Naive thymus-derived CD4-positive, alpha-beta T cell (primary cell): ENCODE measurements at regions not wholly inside any gene's neighbourhood (a gene's known extent, or its start where the extent isn't known, plus 50 kb on each side); places are given as distances from the start of the nearest gene placed in this dataset.

Experiments
- ATAC-seq: fragments of 150-1000 bp; cut with Tn5 transposase; 2 replicates; pipeline ENCODE4 v1.10.0; 2021; ENCODE audit warnings: mild to moderate bottlenecking, moderate library complexity
- CTCF ChIA-PET: fragments of 350-600 bp; sonication (Branson Sonifier 250); formaldehyde crosslinking; loops from one replicate; lab custom pipeline; 2021; ENCODE audit warnings: antibody characterized with exemption; lab: Charles Lee
- POLR2A ChIA-PET: fragments of 350-600 bp; sonication (Branson Sonifier 250); formaldehyde crosslinking; loops from one replicate; lab custom pipeline; 2021; ENCODE audit warnings: antibody characterized with exemption, inconsistent platforms; lab: Charles Lee
- DNase-seq, 9 donors: peaks; one replicate each; pipeline versions ENCODE4 v3.0.0 to v3.0.0-alpha.2; 2020 to 2022; ENCODE audit warnings: mixed read lengths in 1 of 9
- H3K27ac ChIP-seq: one replicate; pipeline ENCODE4 v1.7.0; 2013; ENCODE audit warnings: mild to moderate bottlenecking, low read depth, low read length, moderate library complexity
- H3K27me3 ChIP-seq, 2 donors: one replicate each; pipeline ENCODE4 v1.7.0; 2013; ENCODE audit warnings: low read length in 2 of 2, mild to moderate bottlenecking in 2 of 2, moderate library complexity in 2 of 2; ENCODE audit not compliant: control insufficient read depth in 2 of 2, insufficient read depth in 2 of 2
- H3K36me3 ChIP-seq, 3 experiments: 1 replicate in 2 of 3; 2 replicates in 1 of 3; pipeline ENCODE4 v1.7.0; 2013; ENCODE audit warnings: low read length in 3 of 3, mild to moderate bottlenecking in 3 of 3, moderate library complexity in 1 of 3; ENCODE audit not compliant: insufficient read depth in 3 of 3, control insufficient read depth in 2 of 3
- H3K4me1 ChIP-seq, 2 donors: one replicate each; pipeline ENCODE4 v1.7.0; 2013; ENCODE audit warnings: low read length in 2 of 2, mild to moderate bottlenecking in 2 of 2, moderate library complexity in 1 of 2; ENCODE audit not compliant: control insufficient read depth in 2 of 2, insufficient read depth in 2 of 2
- H3K4me3 ChIP-seq: 2 replicates; pipeline ENCODE4 v1.7.0; 2013; ENCODE audit warnings: mild to moderate bottlenecking, low read length
- H3K9me3 ChIP-seq, 3 experiments: 1 replicate in 2 of 3; 2 replicates in 1 of 3; pipeline ENCODE4 v1.7.0; 2013; ENCODE audit warnings: low read length in 3 of 3; ENCODE audit not compliant: control insufficient read depth in 2 of 3
- H3K27ac Mint-ChIP-seq, 9 donors: one replicate each; pipeline ENCODE4 v1.8.0; 2020 to 2022; ENCODE audit warnings: mixed read lengths in 9 of 9, mild to moderate bottlenecking in 8 of 9, moderate library complexity in 5 of 9, inconsistent platforms in 2 of 9
- H3K27me3 Mint-ChIP-seq, 5 donors: one replicate each; pipeline ENCODE4 v1.8.0; 2021 to 2022; ENCODE audit warnings: mixed read lengths in 5 of 5, mild to moderate bottlenecking in 1 of 5
- H3K36me3 Mint-ChIP-seq, 5 donors: one replicate each; pipeline ENCODE4 v1.8.0; 2020 to 2022; ENCODE audit warnings: mixed read lengths in 5 of 5, mild to moderate bottlenecking in 3 of 5, inconsistent platforms in 1 of 5
- H3K4me1 Mint-ChIP-seq, 7 donors: one replicate each; pipeline ENCODE4 v1.8.0; 2020 to 2022; ENCODE audit warnings: mixed read lengths in 7 of 7, mild to moderate bottlenecking in 3 of 7, inconsistent platforms in 1 of 7
- H3K4me3 Mint-ChIP-seq, 10 donors: one replicate each; pipeline ENCODE4 v1.8.0; 2020 to 2022; ENCODE audit warnings: mild to moderate bottlenecking in 10 of 10, mixed read lengths in 10 of 10, moderate library complexity in 6 of 10, inconsistent platforms in 2 of 10
- H3K9me3 Mint-ChIP-seq, 11 donors: one replicate each; pipeline ENCODE4 v1.8.0; 2020 to 2022; ENCODE audit warnings: mixed read lengths in 11 of 11, mild to moderate bottlenecking in 4 of 11, inconsistent platforms in 1 of 11, moderate library complexity in 1 of 11
- intact Hi-C, 2 donors: fragments of 100-400 bp; cut with micrococcal nuclease; formaldehyde crosslinking; loops; one replicate each; pipeline ENCODE4 v1.15.1; 2023

DNA sequence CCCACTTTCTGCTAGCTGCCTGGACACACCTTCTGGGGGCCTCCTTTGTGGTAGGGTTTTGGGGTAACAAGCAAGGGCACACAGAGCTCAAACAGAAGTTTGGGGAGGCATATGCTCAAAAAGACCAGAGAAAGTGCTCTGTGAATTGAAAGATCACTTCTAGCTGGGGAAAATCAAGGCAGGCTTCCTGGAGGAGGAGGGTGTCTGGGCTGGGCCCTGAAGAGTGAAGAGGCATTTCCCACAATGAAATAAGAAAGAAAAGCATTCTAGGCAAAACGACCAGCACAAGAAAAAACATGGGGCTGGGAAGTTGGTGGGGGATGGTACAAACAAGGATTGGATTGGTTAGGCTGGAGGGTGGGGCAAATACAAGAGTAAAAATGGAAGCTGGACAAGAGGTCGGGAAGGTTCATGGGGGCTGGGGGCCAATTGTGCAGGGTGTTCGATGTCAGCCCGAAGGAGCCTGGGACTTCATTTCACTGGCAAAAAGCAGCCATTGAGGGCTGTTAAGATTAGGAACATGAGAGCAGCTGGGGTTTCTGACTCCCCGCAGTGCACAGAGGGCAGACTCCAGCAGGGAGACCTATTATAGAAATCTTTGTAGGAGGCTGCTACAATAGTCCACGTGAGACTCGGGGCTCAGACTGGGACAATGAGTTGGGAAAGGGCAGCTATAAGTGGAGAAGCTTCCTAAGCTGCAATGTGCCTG is 51.5 kb upstream of the CMKLR1 start:
- no peaks in the 10 kb centered on the region for H3K4me1 ChIP-seq
- H3K4me3 Mint-ChIP-seq = no peak overlapping the region
- peaks cover 0 to 6% (median 3%) of the 10 kb centered on the region in 11 donors for H3K9me3 Mint-ChIP-seq
- intact Hi-C loops = no loop called here
- ATAC-seq = no peak
- H3K27ac ChIP-seq = no peak overlapping the region
- H3K36me3 Mint-ChIP-seq = no peaks in the 10 kb centered on the region
- no peaks in the 10 kb centered on the region for H3K36me3 ChIP-seq
- peaks cover 0 to 1% (median 0%) of the 10 kb centered on the region in 7 donors for H3K4me1 Mint-ChIP-seq
- peaks cover 2 to 40% (median 28%) of the 10 kb centered on the region in 5 donors for H3K27me3 Mint-ChIP-seq
- H3K27me3 ChIP-seq = peaks cover 0 to 4% of the 10 kb centered on the region in 2 donors
- H3K4me3 ChIP-seq = no peak overlapping the region
- H3K27ac Mint-ChIP-seq = no peak overlapping the region
- DNase-seq = no peak
- CTCF ChIA-PET = no interaction called here
- POLR2A ChIA-PET = no interaction called here
- H3K9me3 ChIP-seq = no peaks in the 10 kb centered on the region

DNA sequence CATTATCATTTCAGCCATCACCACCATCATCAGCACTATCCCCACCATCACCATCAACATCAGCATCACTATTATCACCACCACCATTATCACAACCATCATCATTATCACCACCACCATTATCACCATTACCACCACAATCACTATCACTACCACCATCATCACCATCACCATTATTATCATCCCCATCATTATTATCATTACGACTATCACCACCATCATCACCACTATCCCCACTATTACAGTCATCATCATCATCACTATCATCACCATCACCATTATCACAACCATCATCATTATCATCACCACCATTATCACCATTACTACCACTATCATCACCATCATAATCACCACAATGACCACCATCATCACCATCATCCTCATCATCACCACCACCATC is 50.4 kb upstream of the CMKLR1 start:
- Mint-ChIP-seq H3K27me3 (peaks cover 2 to 42% (median 33%) of the 10 kb centered on the region in 5 donors), H3K4me1 (peaks cover 0 to 7% (median 0%) of the 10 kb centered on the region in 7 donors), H3K4me3 (no peak overlapping the region), H3K27ac (no peak overlapping the region), H3K9me3 (peaks cover 0 to 10% (median 3%) of the 10 kb centered on the region in 11 donors), H3K36me3 (peaks cover 0 to 4% (median 0%) of the 10 kb centered on the region in 5 donors)
- Histone ChIP-seq H3K9me3 (no peaks in the 10 kb centered on the region), H3K4me3 (no peak overlapping the region), H3K4me1 (no peaks in the 10 kb centered on the region), H3K36me3 (no peaks in the 10 kb centered on the region), H3K27ac (no peak overlapping the region), H3K27me3 (peaks cover 0 to 4% of the 10 kb centered on the region in 2 donors)
- POLR2A ChIA-PET = no interaction called here
- no peak for ATAC-seq
- CTCF ChIA-PET = no interaction called here
- DNase-seq = no peak
- intact Hi-C loops = no loop called here
